Kasumi-1 (cell line): ENCODE measurements at regions not wholly inside any gene's neighbourhood (a gene's known extent, or its start where the extent isn't known, plus 50 kb on each side); places are given as distances from the start of the nearest gene placed in this dataset.
A peak's percentile ranks its signal among the peaks of the same experiment; 100 is the strongest.
"Not testable (repeated sequence)": the region's sequence is repeated elsewhere in the genome, so short reads cannot be mapped to it uniquely, and the experiment has no call there.

Source experiments
- DNase-seq, 2 experiments: peaks; one replicate each; lab custom pipeline; 2025; lab: John Stamatoyannopoulos, UW

DNA sequence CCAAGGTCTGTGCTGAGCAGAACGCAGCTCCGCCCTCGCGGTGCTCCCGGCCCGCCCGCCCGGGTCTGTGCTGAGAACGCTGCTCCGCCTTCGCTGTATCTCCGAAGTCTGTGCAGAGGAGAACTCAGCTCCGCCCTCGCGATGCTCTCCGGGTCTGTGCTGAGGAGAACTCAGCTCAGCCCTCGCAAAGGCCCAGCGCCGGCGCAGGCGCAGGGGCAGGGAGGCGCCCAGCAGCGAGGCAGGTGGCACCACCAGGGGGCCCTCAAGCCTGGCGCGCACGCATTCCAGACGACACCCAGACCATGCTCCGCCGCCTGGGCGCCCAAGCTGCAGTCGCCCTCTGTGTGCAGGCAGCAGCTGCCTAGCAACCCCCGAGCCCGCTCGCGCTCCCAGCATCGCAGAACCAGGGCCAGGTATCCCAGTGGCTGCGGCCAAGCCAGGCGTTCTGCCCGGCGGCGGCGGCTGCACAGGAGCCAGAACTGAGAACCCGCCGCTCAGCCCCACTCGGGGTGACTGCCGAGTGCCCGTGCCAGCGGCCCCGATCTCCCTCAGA, 672.1 kb upstream of the DEFB115 start:
- peak; percentile 68 to 70 for DNase-seq

DNA sequence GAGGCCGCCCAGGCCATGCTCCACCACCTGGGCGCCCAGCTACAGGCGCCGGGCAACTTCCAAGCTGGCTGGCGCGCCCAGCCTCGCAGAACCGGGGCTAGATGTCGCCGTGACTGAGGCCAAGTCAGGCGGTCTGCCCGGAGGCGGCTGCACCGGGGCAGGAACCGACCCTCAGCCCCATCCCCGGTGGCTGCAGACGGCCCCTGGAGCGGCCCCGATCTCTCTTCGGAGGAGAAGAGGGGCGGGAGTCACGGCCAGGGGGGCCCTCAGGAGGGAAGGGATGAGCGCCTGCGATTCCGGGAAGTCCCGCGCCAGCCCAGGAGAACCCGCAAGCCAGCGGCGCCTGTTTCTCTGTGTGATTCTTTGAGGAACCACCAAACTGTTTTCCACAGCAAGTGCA, 671.3 kb upstream of the DEFB115 start:
- not testable (repeated sequence) for DNase-seq

DNA sequence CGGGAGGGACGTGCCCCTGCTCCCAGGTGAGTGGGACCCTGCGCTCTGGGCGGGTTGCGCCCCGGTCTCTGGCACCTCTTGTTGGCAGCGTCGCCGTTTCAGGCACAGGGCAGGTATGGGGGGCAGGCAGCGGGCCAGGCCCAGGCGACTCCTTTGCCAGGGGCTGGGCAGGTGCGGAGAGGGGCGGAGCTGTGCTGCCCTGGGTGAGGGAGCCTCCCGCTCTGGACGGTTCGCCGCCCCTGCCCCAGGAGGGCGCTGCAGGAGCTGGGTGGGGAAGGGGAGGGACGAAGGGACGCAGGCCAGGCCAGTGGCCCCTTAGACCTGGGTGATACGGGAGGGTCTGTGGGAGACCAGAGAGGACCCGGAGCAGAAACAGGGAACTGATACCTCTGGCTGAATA, 663.9 kb upstream of the DEFB115 start:
- DNase-seq = no peak

DNA sequence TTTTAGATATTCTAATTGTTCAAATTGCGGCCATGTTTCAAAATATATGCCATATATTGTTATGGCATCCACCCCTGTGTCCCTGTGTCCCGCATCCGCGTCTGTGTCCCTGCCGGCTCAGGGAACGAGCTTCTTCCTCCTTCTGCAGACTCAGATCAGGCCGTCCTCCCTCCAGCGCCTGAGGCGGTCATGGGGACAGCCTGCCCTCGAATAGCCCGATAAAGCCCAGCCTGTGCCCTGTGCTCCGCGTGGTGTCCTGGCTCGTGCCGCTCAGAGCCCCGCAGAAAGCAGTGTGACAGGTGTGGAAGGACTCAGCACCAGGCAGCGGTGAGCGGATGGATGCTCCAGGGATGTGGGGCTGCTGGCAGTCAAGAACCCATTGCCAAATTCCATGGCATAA, 663.4 kb upstream of the DEFB115 start:
- DNase-seq = no peak

DNA sequence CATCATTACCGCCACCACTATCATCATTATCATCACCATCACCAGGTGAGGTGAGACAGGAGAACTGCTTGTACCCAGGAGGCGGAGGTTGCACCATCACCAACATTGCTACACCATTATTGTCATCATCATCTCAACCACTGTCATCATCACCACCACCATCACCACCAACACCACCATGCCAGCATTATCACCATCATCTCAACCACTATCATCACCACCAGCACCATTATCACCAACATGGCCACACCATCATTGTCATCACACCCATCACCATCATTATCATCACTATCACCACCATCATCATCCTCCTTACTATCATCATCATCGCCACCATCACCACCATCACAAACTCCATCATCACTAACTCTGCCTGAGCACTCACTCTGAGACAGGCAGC, 661.8 kb upstream of the DEFB115 start:
- DNase-seq = no peak

DNA sequence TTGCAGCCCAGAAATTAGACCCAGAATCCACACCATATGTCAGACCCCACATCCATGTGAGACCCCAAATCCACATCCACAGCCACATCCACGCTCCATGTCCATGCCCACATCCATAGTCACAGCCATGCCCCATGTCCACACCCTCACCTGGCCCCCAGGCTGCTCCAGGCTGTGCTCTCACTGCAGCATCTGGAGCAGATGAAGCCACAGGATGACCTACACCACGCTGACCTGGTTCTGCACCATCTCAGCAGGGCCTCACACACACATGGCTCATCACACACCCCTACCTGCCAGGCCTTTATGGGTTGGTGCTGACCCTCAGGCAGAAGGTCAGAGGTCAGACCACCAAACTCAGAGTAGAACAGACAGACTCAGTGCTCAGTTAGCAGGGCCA, 660.0 kb upstream of the DEFB115 start:
- DNase-seq = not testable (repeated sequence)

DNA sequence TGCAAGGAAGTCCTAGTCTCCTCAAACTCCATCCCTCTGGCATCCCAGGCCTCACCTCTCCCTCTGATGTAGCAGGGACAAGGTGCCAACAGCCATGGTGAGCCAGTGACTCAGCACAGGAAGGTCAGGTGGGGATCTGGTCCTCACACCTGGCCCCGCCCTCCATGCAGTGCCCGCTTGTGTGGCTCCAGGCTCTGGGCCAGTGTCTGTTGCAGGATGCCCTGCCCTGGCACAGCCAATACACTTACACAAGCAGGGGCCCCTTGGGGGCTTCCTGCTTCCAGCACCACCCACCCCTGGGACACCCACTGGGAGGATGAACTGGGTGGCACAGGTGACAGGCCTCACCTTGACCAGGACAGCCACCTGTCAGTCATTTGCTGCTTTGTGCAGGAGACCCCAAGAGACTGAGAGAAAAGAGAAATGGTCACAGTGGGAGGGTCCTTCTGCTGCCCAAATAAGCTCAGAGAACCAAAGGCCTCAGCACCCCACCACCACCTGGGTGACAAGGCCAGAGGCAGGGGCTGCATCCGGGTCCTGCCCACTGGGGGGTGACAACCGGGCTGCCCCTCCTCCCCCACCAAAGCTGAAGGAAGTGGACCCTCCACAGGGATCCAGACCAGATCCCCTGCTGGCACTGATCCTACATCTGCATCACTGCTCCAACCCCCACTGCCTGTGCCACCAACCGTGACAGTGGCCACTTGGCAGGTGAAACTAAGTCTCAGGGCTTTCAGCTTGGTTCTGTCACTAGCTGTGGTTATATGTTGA, 658.8 kb upstream of the DEFB115 start:
- DNase-seq = no peak

DNA sequence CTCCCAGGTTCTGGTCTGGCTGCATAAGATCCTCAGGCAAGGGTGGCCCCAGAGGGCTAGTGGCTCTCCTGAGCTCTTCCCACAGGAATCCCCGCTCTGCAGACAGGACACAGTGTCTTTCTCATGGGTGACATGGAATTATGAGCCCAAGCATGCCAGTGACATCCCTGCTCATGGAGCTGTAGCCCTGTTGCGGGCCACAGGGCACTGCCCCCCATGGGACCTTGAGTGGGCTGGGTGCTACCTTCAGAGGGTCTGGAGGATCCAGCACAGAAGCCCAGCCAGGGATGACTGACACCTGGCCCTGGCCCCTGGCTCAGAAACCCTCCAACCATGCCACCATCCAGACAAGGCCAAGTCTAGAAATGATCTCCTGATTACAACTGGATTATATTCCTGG, 657.5 kb upstream of the DEFB115 start:
- no peak for DNase-seq

DNA sequence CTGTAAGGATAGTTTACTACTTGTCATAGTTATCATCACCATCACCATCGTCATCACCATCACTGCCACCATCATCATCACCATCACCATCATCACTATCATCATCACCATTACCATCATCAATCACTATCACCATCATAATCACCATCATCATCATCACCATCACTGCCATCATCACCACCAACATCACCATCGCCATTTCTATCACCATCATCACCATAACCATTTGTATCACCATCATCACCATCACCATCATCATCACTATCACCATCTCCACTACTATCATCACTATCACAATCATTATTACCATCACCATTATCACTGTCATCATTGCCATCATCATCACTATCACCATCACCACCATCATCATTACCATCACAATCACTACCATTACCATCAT, 655.5 kb upstream of the DEFB115 start:
- no peak for DNase-seq

DNA sequence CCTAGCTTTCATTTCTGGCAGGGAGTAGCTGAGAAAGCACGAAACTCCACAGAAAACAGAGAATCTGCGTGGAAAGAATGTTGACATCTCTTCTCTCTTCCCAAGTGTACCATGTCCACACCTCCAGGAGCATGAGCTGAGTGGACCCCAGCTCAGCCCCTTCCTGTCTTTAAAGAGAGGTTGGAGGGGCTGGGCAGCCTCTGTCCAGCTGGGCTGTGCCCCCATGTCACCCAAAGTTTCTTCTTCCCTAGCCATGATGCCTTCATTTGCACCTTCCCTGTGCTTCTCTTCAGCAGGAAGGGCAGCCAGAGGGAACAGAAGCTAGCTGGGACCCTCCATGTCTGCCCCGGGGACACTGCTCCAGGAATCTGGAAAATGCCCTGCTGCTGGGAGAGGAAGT, 655.0 kb upstream of the DEFB115 start:
- DNase-seq = no peak

DNA sequence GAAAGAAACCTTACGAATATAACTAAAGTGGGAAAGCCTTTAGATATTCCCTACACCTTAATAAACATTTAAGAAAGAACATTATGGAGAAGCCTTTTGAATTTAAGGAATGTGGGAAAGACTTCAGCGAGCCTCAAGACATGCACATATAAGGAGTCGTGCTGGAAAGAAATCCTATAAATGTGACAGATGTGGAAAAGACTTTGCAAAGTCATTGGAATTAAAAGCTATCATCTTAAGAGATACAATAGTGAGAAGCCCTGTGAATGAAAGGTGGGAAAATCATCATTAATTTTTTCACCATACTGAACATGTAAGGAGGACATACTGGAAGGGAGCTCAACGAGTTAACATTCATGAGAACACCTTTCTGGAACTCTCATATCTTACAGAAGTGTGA, 650.5 kb upstream of the DEFB115 start:
- no peak for DNase-seq

DNA sequence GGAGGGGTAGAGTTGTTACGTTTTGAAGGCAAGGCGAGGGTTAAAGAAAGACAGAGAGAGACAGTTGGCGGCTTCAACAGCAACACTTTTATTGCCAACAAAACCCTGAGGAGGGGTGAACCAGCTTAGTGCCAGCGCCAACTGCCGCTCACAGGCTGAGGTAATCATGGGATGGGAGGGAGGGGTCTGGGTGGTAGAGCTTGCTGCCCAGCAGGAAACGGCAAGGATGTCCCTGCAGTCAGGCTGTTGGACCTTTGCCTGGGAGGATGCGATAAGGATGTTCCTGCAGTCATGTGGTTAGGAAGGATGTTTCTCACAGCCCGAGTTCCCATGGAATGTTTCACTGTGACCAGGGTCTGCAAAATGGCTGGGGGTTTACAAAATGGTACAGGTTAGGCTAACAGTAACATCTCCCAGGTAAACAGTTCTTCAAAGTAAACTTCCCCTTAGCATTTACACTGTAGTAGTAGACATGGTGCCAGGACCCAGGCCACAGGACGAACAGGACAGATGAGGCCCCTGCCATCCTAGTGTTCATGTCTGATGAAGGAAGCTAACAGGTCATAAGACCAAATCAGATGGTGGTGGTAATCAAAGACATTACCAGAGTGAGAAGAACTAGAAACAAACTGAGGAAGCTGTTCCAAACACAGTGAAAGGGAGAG, 647.3 kb upstream of the DEFB115 start:
- DNase-seq = no peak

DNA sequence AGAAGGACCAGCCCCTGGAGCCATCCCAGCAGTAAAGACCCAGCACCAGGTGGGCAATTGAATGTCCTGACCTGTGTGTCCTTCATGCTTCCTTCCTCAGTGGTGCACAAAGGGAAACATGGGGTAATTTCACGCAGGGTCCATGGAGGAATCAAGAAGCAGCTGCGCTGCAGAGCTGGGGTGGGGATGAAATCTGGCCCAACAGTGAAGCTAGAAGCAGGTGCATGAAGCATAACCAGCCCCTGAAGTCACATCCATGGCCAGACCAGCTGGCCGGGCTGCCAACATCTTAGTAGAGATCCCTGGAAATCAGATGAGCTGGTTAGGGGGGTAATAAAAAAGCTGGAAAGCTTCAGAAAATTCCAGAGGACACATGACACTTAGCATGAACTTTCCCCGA, 646.7 kb upstream of the DEFB115 start:
- no peak for DNase-seq

DNA sequence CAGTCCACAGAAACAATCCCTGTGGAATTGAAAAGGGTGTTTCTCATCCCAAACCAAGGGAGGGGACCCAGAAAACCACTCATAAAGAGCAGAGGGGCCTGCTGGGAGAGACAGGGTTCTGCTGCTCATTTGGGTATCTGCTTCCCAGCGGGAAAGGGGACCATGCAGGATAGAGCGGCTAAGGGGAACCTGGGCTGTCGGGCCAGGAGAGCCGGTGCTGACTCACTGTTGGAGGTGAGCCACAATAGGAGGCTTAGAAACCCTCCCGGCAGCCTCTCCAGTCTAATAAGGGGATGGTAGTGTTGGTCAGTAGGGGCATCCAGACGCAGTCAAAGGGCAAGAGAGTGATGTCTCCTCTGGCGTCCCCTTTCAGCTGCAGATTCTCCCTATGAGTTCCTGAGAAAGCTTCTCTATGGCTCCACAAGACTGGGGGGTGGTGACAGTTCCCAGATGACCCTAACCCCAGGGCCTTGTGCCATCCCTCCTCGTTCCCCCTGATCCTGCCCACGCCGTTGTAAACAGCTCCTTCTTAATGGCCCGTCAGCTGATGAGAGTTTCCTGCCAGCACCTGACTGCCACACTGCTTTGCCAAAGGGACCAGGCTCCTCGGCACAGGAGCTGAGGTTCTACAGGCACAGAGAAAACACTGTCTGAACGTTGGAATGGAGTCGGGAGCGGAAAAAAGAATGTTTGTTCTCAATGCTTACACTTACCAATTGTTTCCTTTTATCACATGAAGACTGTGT, 646.1 kb upstream of the DEFB115 start:
- DNase-seq = no peak

DNA sequence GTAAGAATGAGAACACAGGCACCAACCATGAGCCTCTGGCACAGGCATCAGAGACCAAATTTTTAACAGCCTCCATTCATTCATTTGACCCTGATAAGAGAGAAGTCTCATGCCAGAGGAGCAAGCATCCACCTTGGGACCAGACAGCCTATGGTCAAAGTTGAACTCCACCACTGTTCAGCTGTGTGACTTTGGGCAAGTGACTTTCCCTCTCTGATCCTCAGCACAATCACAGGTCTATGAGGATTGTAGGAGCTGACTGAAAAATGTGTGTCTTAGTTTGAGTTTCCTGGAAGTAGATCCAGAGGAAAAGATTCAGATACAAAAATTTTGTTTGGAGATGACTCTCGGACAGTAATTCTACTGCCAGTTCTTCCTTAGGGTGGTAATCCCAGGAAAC, 645.1 kb upstream of the DEFB115 start:
- DNase-seq = no peak

DNA sequence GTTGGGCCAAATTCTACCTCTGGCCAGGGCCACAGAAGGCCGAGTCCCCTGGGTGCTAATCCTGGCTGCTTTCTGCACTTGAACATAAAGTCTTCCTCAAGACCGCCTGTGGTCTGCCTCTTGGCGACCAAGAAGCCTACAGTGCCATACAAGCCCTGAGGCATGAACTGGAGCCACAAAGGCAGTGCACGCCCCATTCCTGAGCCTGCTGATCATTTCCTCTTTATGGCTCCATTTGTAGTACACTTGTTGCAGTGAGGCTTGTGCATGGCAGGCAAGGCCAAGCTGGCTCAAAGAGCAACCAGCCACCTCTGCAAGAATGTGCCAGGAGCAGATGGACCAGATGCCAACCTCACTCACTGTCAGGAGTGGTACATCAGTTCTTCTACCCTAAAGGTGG, 636.1 kb upstream of the DEFB115 start:
- DNase-seq = not testable (repeated sequence)

DNA sequence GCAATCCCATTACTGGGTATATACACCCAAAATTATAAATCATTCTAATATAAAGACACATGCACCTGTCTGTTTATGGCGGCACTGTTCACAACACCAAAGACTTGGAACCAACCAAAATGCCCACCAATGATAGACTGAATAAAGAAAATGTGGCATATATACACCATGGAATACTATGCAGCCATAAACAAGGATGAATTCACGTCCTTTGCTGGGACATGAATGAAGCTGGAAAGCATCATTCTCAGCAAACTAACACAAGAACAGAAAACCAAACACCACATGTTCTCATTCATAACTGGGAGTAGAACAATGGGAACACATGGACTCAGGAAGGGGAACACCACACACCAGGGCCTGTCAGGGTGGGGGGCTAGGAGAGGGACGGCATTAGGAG, 633.2 kb upstream of the DEFB115 start:
- DNase-seq = not testable (repeated sequence)

DNA sequence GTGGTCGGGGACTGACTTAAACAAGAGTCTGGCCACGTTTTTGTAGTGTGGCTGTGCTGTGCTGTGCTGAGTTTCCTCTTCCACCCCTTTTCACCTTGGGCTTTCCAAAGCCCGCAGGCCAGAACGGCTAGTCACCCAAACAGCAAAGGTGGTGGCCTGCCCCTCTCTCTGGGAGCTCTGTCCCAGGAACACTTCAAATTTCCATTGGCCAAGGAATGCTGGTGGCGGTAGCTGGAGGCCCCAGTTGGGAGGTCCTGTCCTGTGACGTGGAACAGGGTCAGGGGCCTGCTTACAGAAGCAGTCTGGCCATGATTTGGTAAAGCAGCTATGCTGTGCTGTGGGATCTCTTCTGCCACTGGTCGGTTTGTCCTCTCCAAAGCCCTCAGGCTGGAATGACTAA, 628.1 kb upstream of the DEFB115 start:
- not testable (repeated sequence) for DNase-seq

DNA sequence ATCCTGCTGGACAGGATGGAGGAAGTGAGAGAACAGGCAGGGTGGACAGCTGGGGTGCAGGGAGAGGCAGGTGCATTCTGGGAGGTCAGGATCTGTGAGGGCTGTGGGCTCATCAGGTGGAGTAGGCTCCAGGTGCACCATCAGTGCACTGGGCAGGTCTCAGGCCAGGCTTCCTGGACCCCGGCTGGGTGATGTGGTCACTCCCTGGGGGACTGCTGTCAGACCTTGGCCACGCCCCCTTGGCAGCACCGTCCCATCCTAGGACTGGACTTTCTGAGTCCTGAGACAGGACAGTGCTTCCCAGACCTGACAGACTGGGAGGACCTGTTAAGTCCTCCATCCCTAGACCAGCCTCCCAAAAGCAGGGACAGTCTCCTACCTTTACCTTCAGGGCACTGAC, 626.7 kb upstream of the DEFB115 start:
- DNase-seq = no peak

DNA sequence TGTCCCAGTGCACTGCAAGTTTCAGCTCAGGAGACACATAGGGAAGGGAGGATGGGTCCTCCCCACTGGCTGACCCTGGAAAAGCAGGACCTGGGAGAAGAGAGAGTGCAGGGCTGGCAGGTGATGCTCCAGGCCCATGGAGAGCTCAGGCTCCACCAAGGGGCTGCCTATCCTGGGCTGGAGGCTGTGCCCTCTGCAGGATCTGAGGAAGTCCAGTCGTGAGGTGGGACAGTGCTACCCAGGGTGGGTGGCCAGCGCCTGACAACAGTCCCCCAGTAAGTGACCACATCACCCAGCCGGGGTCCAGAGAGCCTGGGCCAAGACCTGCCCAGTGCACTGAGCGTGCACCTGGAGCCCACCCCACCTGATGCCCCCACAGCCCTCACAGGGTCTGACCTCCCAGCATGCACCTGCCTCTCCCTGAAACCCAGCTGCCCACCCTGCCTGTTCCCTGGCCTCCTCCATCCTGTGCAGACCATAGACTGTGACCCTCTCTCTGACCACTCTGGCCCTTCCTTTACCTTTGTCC, 626.1 kb upstream of the DEFB115 start:
- DNase-seq = not testable (repeated sequence)

DNA sequence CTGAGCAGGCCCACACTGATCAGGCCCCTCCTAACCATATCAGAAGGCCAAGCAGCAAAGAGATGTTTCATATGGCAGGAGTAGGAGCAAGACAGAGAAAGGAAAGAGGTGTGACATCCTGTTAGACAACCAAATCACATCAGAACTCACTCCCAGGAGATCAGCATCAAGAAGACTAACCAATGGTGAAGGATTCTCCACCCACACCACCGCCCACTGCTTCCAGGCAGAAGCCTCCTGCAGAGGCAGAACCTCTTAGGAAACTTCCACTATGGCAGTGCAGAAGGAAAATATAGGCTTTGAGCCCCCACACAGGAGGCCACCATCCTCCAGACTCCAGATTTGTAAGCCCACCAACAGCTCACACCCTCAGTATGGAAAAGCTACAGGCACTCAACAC, 624.7 kb upstream of the DEFB115 start:
- DNase-seq = not testable (repeated sequence)

DNA sequence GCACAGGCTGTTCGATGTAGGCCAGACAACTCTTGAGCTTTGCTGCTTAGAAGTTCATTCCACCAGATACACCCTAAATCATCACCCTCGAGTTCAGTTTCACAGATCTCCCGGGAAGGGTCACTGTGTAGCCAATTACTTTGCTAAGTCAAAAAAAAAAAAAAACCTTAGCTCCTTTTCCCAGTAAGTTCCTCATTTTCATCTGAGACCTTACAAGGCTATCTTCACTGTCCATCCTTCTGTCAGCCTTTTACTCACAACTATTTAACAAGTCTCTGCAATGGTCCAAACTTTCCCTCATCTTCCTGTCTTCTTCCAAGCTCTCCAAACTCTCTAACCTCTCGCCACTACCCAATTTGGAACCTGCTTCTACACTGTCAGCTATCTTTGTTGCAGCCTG, 615.9 kb upstream of the DEFB115 start:
- DNase-seq = not testable (repeated sequence)
